Panc1 (cell line): ENCODE measurements at regions not wholly inside any gene's neighbourhood (a gene's known extent, or its start where the extent isn't known, plus 50 kb on each side); places are given as distances from the start of the nearest gene placed in this dataset.

Experiments used
- ATAC-seq: fragments of 200-7000 bp; cut with Tn5 transposase; 2 replicates; pipeline ENCODE4 v1.9.1; 2020; ENCODE audit warnings: mild to moderate bottlenecking, moderate library complexity
- BruUV-seq: library from RNA; stranded (reverse); fragments of 400-500 nt; replicated peaks from 2 replicates; lab custom pipeline; 2021; lab: Mats Ljungman, UMichigan
- CTCF ChIA-PET: fragments of 300-600 bp; sonication (Branson Sonifier 250); formaldehyde crosslinking; loops from one replicate; lab custom pipeline; 2022; ENCODE audit warnings: antibody characterized with exemption; lab: Charles Lee
- POLR2A ChIA-PET: fragments of 300-600 bp; sonication (Branson Sonifier 250); formaldehyde crosslinking; loops from one replicate; lab custom pipeline; 2022; ENCODE audit warnings: antibody characterized with exemption; lab: Charles Lee
- DNase-seq: peaks from one replicate; pipeline ENCODE4 v3.0.0-alpha.2; 2010; ENCODE audit warnings: low read depth, low spot score
- H3K27ac ChIP-seq: 2 replicates; pipeline ENCODE4 v1.5.1; 2011; ENCODE audit warnings: mild to moderate bottlenecking, low read length, inconsistent platforms
- H3K27me3 ChIP-seq: fragments of 200-500 bp; sonication (Bioruptor generic); 2 replicates; pipeline ENCODE4 v1.6.0; 2014; ENCODE audit warnings: low read length, inconsistent platforms; ENCODE audit not compliant: control insufficient read depth, insufficient read depth
- H3K36me3 ChIP-seq: fragments of 200-500 bp; sonication (Bioruptor generic); 2 replicates; pipeline ENCODE4 v1.5.1; 2014; ENCODE audit warnings: inconsistent platforms, mild to moderate bottlenecking, low read length, moderate library complexity; ENCODE audit not compliant: control insufficient read depth, insufficient read depth
- H3K4me1 ChIP-seq: 2 replicates; pipeline ENCODE4 v1.5.1; 2011; ENCODE audit warnings: inconsistent platforms, mild to moderate bottlenecking, low read length, moderate library complexity; ENCODE audit not compliant: control insufficient read depth, insufficient read depth
- H3K4me3 ChIP-seq, 2 experiments: 2 replicates each; pipeline ENCODE4 v1.5.1; 2011 to 2012; ENCODE audit warnings: low read depth in 2 of 2, low read length in 2 of 2, mild to moderate bottlenecking in 2 of 2, inconsistent platforms in 1 of 2, moderate library complexity in 1 of 2
- H3K9me3 ChIP-seq: fragments of 200-500 bp; sonication (Bioruptor generic); 2 replicates; pipeline ENCODE4 v1.5.1; 2014; ENCODE audit warnings: low read depth, mild to moderate bottlenecking, inconsistent platforms, low read length, moderate library complexity; ENCODE audit not compliant: control insufficient read depth, insufficient read depth
- POLR2AphosphoS5 ChIP-seq: IDR thresholded peaks from 2 replicates; pipeline ENCODE4 v1.6.1; 2012; ENCODE audit warnings: mild to moderate bottlenecking, low read depth, low read length, moderate library complexity
- SIN3A ChIP-seq: IDR thresholded peaks from 2 replicates; pipeline ENCODE4 v1.6.1; 2012; ENCODE audit warnings: low read depth, mild to moderate bottlenecking, low read length, moderate library complexity, borderline replicate concordance; ENCODE audit not compliant: insufficient read depth
- TCF7L2 ChIP-seq: IDR thresholded peaks from 2 replicates; pipeline ENCODE4 v1.6.1; 2011; ENCODE audit warnings: mild to moderate bottlenecking, low read depth, low read length, inconsistent platforms
- in situ Hi-C: cut with HindIII; loops from 2 replicates; pipeline ENCODE4 v1.10.0; 2016; ENCODE audit warnings: low sequenced_read_pairs, low pct_unique_long_range_greater_than_20kb
- intact Hi-C: fragments of 100-400 bp; cut with micrococcal nuclease; formaldehyde crosslinking; loops from one replicate; pipeline ENCODE4 v1.10.0; 2022; ENCODE audit not compliant: unreplicated experiment
- TF ChIP-seq, protein P1 (sequence below), 2 experiments: IDR thresholded peaks; 2 replicates each; pipeline ENCODE4 v1.6.1; 2011 to 2012; ENCODE audit warnings: low read depth in 2 of 2, control low read depth in 1 of 2, low read length in 1 of 2, mild to moderate bottlenecking in 1 of 2, moderate library complexity in 1 of 2; ENCODE audit not compliant: insufficient read depth in 1 of 2
- TF ChIP-seq, protein P2 (sequence below): fragments of 450-650 bp; IDR thresholded peaks from 2 replicates; pipeline ENCODE4 v1.5.1; 2017; ENCODE audit warnings: mild to moderate bottlenecking

DNA sequence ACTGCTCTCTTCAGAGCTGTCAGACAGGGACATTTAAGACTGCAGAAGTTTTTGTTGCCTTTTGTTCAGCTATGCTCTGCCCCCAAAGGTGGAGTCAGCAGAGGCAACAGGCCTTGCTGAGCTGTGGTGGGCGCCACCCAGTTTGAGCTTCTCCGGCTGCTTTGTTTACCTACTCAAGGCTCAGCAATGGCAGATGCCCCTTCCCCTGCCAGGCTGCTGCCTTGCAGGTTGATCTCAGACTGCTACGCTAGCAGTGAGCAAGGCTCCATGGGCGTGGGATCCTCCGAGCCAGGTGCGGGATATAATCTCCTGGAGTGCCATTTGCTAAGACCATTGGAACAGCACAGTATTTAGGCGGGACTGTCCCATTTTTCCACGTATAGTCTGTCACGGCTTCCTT is 371.4 kb upstream of the AMOT start:
- H3K4me3 ChIP-seq, result no peak overlapping the region
- BruUV-seq, result no TSS peak
- DNase-seq (no peak), ATAC-seq (no peak)
- H3K27me3 ChIP-seq, result no peaks in the 10 kb centered on the region
- no peaks in the 10 kb centered on the region for H3K9me3 ChIP-seq
- TF ChIP-seq TCF7L2 (no peak), SIN3A (no peak), POLR2AphosphoS5 (no peak)
- TF ChIP-seq, protein P1, sequence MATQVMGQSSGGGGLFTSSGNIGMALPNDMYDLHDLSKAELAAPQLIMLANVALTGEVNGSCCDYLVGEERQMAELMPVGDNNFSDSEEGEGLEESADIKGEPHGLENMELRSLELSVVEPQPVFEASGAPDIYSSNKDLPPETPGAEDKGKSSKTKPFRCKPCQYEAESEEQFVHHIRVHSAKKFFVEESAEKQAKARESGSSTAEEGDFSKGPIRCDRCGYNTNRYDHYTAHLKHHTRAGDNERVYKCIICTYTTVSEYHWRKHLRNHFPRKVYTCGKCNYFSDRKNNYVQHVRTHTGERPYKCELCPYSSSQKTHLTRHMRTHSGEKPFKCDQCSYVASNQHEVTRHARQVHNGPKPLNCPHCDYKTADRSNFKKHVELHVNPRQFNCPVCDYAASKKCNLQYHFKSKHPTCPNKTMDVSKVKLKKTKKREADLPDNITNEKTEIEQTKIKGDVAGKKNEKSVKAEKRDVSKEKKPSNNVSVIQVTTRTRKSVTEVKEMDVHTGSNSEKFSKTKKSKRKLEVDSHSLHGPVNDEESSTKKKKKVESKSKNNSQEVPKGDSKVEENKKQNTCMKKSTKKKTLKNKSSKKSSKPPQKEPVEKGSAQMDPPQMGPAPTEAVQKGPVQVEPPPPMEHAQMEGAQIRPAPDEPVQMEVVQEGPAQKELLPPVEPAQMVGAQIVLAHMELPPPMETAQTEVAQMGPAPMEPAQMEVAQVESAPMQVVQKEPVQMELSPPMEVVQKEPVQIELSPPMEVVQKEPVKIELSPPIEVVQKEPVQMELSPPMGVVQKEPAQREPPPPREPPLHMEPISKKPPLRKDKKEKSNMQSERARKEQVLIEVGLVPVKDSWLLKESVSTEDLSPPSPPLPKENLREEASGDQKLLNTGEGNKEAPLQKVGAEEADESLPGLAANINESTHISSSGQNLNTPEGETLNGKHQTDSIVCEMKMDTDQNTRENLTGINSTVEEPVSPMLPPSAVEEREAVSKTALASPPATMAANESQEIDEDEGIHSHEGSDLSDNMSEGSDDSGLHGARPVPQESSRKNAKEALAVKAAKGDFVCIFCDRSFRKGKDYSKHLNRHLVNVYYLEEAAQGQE (IDR thresholded peaks at IDR 0.05; ENCODE audit: insufficient read depth in 1 of 2, low read depth in 2 of 2, low read length in 1 of 2), result no peak
- TF ChIP-seq, protein P2, sequence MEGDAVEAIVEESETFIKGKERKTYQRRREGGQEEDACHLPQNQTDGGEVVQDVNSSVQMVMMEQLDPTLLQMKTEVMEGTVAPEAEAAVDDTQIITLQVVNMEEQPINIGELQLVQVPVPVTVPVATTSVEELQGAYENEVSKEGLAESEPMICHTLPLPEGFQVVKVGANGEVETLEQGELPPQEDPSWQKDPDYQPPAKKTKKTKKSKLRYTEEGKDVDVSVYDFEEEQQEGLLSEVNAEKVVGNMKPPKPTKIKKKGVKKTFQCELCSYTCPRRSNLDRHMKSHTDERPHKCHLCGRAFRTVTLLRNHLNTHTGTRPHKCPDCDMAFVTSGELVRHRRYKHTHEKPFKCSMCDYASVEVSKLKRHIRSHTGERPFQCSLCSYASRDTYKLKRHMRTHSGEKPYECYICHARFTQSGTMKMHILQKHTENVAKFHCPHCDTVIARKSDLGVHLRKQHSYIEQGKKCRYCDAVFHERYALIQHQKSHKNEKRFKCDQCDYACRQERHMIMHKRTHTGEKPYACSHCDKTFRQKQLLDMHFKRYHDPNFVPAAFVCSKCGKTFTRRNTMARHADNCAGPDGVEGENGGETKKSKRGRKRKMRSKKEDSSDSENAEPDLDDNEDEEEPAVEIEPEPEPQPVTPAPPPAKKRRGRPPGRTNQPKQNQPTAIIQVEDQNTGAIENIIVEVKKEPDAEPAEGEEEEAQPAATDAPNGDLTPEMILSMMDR, result no peak
- H3K36me3 ChIP-seq, result no peaks in the 10 kb centered on the region
- in situ Hi-C loops (no loop called here), intact Hi-C loops (no loop called here)
- POLR2A ChIA-PET, result no interaction called here
- H3K27ac ChIP-seq, result no peak overlapping the region
- CTCF ChIA-PET, result no interaction called here
- H3K4me1 ChIP-seq, result no peaks in the 10 kb centered on the region

DNA sequence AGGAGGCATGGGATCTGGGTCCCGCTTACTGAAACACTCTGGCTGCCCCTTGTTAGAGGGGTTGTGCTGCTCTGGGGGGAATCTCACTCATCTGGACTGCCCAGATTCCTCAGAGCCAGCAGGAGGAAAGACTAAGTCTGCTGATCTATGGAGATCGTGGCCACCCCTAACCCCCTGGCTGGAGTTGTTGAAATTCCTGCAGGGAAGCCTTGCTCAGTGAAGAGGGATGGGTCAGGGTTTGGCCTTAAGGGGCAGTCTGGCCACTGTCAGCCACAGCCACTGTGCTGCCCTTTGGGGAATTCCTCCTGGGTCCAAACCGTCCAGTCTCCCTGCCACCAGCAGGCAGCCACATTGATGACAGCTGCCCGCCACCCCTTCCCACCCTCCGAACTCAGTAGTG is 362.0 kb upstream of the AMOT start:
- ATAC-seq (no peak), DNase-seq (no peak)
- H3K9me3 ChIP-seq, result peaks cover 3% of the 10 kb centered on the region; the same call in 1 of the 2 replicates
- in situ Hi-C loops, result no loop called here
- H3K27me3 ChIP-seq, result no peaks in the 10 kb centered on the region
- no TSS peak for BruUV-seq
- intact Hi-C loops, result no loop called here
- no peak overlapping the region for H3K27ac ChIP-seq
- ChIA-PET CTCF (no interaction called here), POLR2A (no interaction called here)
- no peaks in the 10 kb centered on the region for H3K4me1 ChIP-seq
- TF ChIP-seq, protein P1 (IDR thresholded peaks at IDR 0.05; ENCODE audit: insufficient read depth in 1 of 2, low read depth in 2 of 2, low read length in 1 of 2), result no peak
- no peak for TF ChIP-seq TCF7L2
- TF ChIP-seq POLR2AphosphoS5, result no peak
- no peak for TF ChIP-seq SIN3A
- TF ChIP-seq, protein P2, result no peak
- H3K36me3 ChIP-seq, result no peaks in the 10 kb centered on the region
- H3K4me3 ChIP-seq, result no peak overlapping the region
